Kidney tubule cell (primary cell): ENCODE measurements at regions not wholly inside any gene's neighbourhood (a gene's known extent, or its start where the extent isn't known, plus 50 kb on each side); places are given as distances from the start of the nearest gene placed in this dataset.
A peak's percentile ranks its signal among the peaks of the same experiment; 100 is the strongest.

ENCODE experiments used
- DNase-seq: peaks from one replicate; pipeline ENCODE4 v3.0.0-alpha.2; 2018; ENCODE audit warnings: low spot score

GRCh38 chr10:118914629-118915028 is 114.9 kb upstream of the NANOS1 start:
- DNase-seq, result no peak

DNA sequence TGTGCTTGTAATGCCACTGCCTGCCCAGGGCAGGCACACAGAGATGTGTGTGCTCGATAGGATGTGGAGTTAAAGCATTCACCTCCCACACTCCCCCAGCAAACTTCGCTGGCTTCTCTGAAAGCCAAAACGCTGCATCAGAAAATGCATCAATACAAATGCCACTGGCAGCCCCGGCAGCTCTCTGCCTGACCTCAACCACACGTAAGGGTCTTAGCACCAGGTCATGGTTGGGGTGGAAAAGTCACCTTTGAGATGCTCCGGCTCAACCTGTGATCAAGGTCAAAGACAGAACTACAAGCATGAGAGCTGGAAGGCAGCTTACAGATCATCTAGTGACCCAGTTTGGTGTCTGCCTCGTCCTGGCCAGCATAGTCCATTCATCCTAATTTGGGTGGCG is 114.4 kb upstream of the NANOS1 start:
- no peak for DNase-seq

GRCh38 chr10:118916777-118917176 is 112.7 kb upstream of the NANOS1 start:
- no peak for DNase-seq

GRCh38 chr10:118917701-118918100 is 111.8 kb upstream of the NANOS1 start:
- DNase-seq, result no peak

- no peak for DNase-seq
These were observed 111.4 kb upstream of the NANOS1 start for GRCh38 chr10:118918116-118918515.

- DNase-seq, result no peak
These were observed 110.9 kb upstream of the NANOS1 start for GRCh38 chr10:118918587-118918986.

DNA sequence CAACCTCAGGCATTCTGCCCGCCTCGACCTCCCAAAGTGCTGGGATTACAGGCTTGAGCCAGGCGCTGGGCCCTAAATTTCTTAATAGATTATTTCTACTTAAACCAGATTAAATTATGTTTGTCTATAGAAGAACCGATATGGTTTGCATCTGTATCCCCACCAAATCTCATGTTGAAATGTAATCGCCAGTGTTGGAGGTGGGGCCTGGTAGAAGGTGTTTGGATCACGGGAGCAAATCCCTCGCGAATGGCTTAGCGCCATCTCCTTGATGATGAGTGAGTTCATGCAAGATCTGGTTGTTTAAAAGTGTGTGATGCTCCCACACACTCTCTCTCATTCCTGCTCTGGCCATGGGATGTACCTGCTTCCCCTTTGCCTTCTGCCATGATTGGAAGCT is 109.3 kb upstream of the NANOS1 start:
- DNase-seq, result no peak

DNA sequence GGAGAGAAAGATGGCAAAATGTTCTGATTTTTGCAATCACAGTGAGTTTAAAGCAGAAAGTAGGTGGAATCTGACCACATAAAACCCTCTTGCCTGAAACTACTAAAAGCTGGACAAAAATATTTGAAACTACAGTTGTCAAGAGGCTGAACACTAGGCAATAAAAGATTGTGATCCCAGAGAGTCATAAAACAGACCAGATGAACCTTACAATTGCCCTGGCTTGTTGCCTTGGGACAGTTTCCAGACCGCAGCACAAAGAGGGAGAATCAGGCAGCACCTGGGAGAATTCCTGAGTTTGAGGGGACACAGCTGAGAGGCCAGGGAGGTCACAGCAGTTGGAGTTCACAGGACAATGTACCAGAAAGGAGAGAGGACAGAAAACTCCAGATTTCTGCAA is 107.3 kb upstream of the NANOS1 start:
- DNase-seq, result peak; percentile 35

DNA sequence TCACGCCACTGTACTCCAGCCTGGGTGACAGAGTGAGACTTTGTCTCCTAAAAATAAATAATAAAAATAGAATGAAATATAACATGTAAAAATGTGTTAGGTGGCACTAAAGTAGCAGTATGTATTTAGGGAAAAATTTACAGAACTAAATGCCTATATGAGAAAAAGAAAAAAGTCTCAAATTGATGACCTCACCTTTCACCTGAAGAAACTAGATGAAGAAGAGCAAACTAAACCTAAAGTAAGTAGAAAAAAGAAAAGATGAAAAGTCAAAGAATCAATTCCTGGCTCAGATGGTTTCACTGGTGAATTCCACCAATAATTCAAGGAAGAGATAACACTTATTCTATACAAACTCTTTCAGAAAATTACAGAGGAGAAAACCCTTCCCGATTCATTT is 106.5 kb upstream of the NANOS1 start:
- no peak for DNase-seq

DNA sequence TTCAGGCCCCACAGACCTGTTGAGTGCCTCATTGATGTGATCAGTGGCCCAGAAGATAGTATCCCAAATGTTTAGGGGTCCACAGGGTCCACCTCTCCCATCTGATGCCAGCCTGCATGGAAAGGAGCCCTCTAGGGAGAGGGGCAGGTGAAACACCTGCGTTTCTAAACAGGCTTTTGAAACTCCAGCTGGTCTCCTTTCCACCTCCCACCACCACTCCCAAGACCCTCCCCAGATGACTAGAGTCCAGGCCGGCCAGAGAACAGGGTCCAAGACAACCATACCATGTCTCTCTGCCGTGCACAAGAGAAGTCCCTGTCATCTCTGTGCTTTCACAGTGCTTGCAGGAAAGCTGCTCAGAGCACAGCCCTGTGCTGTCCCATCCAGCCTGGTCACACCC is 105.0 kb upstream of the NANOS1 start:
- no peak for DNase-seq

DNA sequence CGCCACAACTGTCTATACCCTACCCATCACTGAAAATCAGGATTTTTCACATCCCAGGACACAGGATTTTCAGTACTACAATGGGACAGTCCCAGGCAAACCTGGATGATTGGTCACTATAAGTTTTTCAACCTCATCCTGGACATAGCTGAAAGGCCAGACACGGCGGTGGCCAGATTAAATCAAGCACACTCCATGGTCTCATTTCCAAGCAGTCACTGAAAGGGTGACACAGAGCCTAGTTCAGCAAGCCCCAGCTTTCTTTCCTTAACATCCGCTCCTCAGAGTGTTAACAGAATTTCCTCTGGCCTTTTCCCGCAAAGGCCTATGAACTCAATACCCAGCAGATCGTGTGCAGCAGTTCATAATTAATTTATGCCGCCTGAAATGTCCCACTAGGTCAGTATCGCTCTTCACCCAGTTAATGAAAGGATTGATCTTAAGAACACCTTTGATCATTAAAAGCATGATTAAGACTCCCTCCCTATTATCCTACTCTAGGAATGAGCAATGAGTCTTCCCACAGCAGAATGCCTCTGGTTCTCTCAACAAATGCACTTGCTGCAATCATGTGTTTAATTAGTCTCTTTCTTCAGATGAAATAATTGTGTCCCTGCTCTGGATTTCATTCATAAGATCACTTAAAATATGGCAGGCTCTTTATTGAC is 104.0 kb upstream of the NANOS1 start:
- DNase-seq, result no peak

- DNase-seq, result no peak
These were observed 103.5 kb upstream of the NANOS1 start for GRCh38 chr10:118926072-118926417.

GRCh38 chr10:118926441-118926840 is 103.1 kb upstream of the NANOS1 start:
- DNase-seq, result no peak

DNA sequence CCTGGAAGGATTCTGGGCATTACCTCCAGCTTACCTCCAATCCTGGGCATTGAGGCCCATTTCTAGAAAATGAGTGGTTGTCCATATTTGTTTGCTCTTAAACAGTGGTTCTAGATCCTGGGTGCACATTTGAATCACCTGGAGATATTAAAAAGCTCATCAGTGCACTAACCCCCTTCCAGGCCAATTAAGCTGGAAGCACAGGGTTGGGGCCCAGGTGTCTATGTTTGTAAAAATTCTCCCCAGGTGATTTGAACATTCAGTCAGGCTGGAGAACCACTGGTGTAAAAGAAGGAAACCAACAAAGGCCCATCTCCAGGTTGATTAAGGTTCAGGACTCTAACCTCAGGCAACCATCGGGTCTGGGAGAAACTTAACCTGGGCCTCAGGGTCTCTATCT is 102.6 kb upstream of the NANOS1 start:
- DNase-seq, result no peak

GRCh38 chr10:118927321-118927720 is 102.2 kb upstream of the NANOS1 start:
- DNase-seq, result no peak

DNA sequence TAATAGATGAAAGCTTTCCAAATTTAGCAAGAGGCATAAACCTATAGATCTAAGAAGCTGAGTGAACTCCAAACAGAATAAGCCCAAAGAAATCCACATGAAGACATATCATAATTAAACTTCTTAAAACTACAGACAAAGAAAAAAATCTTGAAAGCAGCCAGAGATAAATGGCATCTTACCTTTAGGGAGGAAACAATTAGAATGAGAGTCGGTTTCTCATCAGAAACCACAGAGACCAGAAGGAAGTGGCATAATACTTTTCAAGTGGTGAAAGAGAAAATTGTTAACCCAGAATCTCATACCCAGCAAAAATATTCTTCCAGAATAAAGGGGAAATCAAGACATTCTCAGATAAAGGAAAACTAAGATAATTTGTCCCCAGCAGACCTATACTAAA is 98.9 kb upstream of the NANOS1 start:
- no peak for DNase-seq

GRCh38 chr10:118931436-118931835 is 98.1 kb upstream of the NANOS1 start:
- no peak for DNase-seq

- DNase-seq, result peak; percentile 39
These were observed 97.4 kb upstream of the NANOS1 start for GRCh38 chr10:118932154-118932553.

- no peak for DNase-seq
These were observed 92.3 kb upstream of the NANOS1 start for GRCh38 chr10:118937226-118937625.

DNA sequence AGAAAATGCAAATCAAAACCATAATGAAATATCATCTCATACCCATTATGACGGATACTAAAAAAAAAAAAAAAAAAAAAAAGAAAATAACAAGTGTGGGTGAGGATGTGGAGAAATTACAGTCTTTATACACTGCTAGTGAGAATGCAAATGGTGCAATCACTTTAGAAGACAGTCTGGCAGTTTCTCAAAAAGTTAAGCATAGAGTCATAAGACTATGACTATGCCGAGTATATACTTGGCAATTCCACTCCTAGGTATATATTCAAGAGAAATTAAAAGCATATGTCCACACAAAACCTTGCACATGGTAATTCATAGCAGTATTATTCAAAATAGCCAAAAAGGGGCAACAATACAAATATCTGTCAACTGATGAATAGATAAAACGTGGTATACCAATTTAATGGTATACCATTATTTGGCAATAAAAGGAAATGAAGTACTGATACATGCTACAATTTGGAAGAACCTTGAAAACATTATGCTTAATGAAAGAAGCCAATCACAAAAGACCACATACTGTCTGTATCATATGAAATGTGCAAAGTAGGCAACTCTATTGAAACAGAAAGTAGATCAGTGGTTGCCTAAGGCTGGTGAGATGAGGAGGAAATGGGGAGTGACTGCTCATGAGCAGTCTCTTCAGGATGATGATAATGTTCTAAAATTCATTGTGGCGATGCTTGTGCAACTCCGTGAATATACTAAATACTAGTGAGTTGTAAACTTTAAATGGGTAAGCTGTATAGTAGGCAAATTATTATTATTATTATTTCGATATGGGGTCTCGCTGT is 90.1 kb upstream of the NANOS1 start:
- DNase-seq, result no peak

DNA sequence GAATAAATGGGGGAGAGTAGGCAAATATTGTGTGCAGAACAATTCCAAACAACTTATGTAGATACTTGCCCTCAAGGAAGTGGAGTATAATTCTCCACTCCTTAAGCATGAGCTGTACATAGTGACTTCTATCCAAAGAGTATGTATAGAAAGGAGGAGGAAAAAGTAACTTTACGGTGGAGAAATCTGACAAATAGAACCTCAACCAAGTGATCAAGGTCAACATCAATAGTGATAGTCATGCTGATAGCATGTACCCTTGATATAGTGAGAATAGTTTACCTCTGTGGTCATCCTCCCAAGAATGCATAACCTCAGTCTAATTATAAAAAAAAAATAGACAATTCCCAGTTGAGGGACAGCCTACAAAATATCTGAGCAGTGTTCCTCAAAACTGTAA is 89.1 kb upstream of the NANOS1 start:
- DNase-seq, result peak; percentile 60

DNA sequence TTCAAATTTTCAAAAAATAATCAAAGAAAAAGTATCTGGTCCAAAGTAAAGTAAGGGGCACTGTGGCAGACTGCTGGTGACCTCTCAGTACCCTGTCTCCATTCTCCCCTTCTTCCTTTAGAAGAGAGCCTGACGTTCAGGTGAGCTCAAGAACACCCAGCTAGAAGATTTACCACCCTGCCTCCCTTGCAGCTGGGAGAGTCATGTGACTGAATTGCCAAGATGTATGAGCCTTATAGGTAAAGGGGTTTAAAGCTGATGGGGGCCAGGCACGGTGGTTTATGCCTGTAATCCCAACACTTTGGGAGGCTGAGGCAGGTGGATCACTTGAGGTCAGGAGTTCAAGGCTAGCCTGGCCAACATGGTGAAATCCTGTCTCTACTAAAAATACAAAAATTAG is 86.3 kb upstream of the NANOS1 start:
- no peak for DNase-seq

GRCh38 chr10:118944959-118945633 is 84.4 kb upstream of the NANOS1 start:
- DNase-seq, result no peak
